Inflammatory macrophage (primary cell): ENCODE measurements at regions not wholly inside any gene's neighbourhood (a gene's known extent, or its start where the extent isn't known, plus 50 kb on each side); places are given as distances from the start of the nearest gene placed in this dataset.

Experiments used
- DNase-seq, 2 donors: peaks; one replicate each; pipeline ENCODE4 v3.0.0-alpha.2; 2020 to 2022

DNA sequence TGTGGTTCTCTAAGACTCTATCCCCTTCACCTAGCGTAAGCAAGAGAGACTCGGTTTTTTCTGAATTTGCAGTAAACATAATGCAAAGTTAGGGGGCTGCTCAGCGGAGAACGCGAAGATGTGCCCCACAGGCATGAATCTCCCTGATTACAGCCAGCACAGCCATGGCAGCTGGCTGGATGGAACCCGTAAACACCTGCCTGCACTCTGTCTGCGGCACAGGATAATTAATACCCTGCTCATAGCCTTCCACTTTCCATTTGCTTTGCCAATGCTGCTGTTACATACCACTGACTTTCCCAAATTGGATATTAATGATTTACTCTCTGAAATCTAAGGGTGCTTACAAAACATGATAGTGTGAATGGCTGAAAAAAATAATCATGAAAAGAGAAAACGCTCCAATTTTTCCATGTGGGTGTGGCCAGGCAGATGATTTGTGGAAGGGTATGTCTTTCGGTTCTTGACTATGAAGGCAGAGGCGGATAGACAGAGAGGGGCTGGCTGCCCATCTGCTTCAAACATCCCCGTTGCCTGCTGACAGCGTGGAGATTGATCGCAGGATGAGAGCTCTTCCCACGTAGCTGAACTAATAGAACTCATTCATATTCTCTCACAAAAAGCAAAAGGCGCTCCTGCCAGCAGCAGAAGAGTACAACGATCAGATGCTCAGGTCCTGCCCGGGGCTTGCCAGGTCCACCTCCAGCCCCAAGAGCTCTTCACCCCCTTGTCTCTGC lies 193.2 kb upstream of the GHITM start:
- no peak for DNase-seq

- no peak for DNase-seq
Observed at GRCh38 chr10:83952314-83952713, 187.0 kb upstream of the GHITM start.

GRCh38 chr10:83953589-83953988 lies 185.7 kb upstream of the GHITM start:
- no peak for DNase-seq

DNA sequence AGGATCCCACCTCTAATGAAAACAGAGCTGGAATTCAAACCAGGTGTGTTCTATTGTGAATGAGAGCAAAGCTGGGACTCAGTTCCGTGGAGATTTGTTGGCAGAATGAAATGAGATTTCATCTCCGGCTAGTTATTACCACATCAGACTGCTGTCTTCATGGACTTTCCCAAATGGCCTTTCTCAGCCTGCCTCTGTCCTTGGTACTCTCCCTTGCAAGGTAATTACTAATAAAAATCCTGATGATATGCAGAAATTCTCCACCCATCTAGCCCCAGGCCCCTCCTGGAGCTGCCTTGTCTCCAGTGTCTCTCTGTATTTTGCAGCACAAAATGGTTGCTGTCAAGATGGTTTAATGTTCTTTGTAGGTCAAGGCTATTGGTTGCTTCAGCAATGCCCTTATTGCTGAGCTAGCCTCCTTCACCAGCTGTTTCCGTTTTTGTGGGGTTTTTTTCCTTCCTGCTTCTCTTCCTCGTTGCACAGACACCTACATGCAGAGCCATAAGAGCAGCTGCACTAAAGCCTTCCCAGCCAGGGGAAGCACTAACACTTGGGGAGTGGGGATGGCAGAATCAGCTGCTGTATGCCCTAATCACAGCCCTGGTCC lies 185.0 kb upstream of the GHITM start:
- DNase-seq = no peak

DNA sequence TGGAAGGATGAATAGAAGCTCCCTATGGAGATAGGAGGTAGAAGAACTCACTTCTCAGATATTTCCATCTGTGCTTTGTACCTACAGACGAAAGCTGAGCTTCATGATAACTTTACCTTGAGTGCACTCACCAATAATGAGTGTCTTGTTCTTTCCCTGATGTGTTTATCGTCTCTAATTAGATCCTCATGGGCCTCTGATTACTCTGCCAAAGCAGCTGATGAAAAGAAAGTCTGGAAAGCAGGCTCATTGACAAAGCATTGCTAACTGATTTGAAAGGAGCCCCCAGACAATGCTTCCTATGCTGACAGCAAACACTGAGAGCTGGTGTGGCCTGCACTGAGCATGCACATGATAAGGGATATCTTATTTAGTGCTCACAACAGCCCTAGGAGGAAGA lies 183.9 kb upstream of the GHITM start:
- DNase-seq = no peak

- DNase-seq = no peak
Observed at GRCh38 chr10:83957168-83957947, 182.0 kb upstream of the GHITM start.

DNA sequence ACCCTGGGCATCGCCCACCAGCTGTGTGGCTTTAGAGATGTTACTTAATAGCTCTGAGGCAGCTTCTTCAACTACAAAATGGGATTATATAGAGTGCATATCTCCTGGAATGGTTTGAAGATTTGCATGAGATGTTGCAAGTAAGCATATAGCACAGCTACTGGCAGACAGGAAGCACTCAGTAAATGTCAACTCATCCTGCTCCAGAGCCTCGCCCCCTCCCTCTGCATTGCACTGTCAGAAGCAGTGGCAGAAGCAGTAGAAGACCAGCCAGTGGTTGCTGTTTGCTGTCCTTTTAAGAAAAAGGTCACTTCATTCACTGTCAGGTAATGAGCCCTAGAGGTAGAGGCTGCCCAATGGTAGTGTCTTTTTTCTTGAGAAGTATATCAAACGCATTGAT lies 180.0 kb upstream of the GHITM start:
- DNase-seq = no peak

- no peak for DNase-seq
Observed at GRCh38 chr10:83960125-83960524, 179.2 kb upstream of the GHITM start.

GRCh38 chr10:83961620-83962019 lies 177.7 kb upstream of the GHITM start:
- no peak for DNase-seq

DNA sequence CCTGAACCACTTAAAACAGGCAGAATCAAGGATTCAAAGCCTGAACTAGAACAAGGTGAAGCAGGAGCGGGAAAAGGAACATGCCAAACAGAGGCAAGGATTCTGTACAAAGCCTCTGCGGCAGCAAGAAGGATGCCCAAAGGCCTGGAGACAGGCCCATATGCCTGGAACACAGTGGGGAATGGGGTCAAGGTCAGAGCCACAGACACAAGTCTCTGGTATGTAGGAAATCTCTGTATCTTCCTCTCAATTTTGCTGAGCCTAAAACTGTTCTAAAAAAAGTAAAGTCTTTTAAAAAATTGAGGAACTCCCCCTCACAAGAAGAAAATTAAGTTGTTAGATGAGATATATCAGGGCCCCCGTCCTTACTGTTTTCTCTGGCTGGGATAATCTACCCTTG lies 175.9 kb upstream of the GHITM start:
- DNase-seq = no peak

- DNase-seq = no peak
Observed at GRCh38 chr10:83965473-83965872, 173.8 kb upstream of the GHITM start.

DNA sequence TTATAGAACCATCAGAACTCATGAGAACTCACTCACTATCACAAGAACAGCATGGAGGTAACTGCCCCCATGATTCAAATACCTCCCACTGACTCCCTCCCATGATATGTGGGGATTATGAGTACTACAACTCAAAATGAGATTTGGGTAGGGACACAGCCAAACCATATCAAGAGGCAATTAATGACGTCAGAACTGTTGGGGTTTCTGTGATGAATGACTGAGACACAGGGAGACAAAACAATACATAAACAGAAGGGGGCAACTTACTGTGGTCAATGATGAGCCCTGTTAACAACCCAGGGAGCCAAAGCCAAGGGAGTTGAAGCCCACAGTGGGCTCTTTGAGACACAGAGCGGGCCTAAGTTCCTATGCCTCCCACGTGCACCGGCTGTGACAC lies 171.3 kb upstream of the GHITM start:
- no peak for DNase-seq

DNA sequence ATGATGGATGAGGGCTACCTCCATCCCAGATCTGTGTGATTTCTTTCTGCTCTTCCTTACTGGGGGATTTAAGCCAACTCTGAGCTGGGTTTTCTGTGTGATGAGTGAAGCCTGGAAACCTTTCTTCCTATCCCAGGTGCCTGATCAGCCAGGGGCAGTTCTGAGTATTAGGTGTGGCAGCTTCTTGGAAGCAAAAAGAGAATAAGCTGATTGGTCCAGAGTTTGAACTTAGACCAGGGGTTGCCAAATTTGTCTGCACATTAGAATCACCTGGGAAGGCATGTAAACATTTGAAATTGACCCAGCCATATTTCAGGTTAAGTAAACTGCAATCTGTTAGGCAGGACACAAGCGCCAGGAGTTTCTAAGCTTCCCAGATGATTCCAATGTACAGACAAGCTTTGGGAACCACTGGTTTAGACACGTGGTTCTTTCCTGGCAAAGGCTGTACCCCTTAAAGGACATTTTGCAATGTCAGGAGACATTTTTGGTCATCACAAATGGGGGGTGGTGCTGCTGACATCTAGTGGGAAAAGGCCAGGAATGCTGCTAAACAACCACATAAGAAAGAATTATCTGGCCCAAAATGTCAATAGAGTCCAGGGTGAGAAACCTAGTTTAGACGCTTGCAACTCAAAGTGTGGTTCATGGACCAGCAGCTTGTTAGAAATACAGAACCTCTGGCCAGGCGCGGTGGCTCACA lies 160.5 kb upstream of the GHITM start:
- no peak for DNase-seq

DNA sequence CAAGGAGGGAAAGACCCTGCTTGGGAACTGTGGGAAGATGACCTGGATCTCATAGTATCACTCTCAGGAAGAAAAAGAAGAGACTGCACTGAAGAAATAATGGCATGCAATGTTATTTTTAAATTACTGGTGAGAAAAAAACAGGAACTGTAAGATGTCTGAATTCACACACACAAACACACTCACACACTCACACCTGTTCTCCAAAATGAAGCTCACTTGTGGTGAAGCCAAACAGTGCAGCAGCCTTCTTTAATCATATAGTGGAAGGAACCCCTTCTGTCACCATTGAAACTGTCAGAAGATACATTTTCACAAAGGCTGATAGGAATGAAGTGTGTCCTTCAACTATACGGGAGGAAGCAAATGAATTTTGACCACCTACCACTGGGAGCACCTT lies 156.5 kb upstream of the GHITM start:
- DNase-seq = no peak

GRCh38 chr10:83983578-83984255 lies 155.6 kb upstream of the GHITM start:
- no peak for DNase-seq

DNA sequence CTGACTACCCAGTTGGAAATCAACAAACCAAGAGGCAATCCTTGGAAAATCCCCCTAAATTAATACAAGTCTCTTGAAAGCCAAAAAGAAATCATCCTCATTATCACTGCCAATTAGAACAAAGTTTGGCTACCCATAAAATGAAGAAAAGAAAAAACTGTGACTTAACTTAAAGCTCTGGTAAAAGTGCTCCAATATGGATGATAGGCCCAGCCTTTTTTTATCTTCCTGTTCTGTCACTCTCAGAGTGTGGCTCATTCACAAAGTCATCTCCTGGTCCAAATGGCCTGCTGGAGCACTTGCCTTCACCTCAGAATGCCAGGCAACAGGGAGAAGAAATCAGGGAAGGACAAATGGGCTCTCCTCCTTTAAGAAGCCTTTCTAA lies 155.1 kb upstream of the GHITM start:
- DNase-seq = no peak

GRCh38 chr10:83986800-83987199 lies 152.5 kb upstream of the GHITM start:
- DNase-seq = no peak

DNA sequence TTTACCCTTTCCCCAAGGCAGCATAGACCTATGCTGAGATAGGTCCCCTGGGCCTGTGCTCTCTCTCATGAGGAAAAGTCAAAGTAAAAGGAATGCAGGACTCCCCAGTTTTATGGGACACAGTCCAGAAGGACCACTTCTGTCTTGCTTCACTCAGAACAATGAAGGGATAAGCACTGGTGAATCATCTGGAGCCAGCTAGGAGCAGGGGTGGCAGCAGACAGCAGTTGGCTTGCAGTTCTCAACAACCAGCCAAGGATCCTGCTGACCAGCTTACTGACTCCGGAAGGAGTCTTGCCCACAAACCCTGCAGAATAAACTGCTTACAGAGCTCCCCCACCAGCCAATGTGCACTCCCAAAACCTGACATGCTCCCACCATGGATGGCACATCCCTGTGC lies 152.1 kb upstream of the GHITM start:
- DNase-seq = no peak

DNA sequence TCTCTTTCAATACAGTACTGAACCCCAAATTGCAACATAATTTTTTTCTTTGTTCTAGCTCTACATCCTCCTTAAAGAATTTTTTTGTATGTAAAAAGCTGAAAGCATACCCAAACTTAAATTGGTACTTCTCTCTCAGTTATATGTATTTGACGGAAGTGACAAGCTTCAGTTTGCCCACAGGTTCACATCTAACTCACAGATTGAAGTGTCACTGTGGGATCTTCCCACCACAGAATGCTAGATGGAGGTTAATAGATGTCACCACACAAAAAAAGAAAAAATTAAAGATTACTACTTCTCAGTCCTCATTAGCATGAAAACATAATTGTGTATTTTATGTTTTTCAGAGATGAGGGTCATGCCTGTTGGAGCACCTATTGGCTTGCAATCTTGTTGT lies 150.9 kb upstream of the GHITM start:
- DNase-seq = no peak

GRCh38 chr10:83990126-83990525 lies 149.2 kb upstream of the GHITM start:
- DNase-seq = peak; percentile 32 to 56

DNA sequence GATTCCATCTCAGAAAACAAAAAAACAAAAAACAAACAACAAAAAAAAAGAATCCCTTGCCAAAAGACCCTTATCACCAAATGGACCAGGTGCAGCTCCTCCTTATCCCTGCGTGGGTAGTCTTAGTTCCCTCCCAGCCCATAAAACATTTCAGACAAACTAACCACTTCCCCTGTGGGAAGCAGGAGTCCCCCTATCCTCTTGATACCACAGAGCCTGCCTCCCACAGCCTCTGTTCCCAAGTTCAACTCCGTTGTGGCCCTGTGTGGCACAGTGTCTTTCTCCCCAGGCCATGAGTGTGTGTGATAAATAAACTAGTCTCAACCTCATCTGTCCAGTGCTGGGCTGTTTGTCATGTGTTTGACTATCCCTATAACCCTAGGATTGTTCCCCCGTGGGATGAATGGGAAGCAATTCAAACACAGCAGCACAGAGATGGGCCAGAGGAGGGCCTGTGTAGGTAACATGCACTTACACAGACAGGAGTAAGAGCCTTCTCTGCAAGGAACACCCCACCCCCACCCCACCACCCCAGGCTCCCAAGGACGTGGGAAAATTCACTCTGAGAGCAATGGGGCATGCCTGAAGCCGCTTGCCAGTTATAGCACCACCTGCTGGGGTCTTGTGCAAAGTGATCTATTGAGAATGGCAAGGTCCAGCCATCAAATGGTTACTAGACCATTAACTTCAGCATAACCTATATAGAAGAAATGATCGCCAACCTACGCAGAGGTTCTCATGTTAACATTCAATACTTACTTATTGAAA lies 147.1 kb upstream of the GHITM start:
- peak; percentile 4 to 9 for DNase-seq

DNA sequence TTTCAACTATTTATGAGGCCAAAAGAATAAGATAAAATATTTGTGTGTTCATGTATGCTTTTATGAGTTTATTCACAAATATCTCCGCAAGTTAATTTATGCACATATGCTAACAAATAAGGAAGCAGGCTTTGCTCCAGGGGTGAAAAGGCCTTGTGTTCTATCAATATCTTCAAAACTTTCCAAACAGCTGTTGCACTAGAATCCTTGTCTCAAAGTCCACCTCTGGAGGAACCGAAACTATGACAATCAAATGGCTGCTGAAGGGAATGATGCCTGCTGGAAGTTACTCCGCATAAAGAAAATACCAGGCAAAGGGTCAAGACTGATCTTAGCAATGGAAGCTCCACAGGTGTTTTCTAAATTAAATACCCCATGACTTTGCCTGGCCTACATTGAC lies 145.0 kb upstream of the GHITM start:
- no peak for DNase-seq
